ENCODE measurements at regions not wholly inside any gene's neighbourhood (a gene's known extent, or its start where the extent isn't known, plus 50 kb on each side); places are given as distances from the start of the nearest gene placed in this dataset.
"Not testable (repeated sequence)": the region's sequence is repeated elsewhere in the genome, so short reads cannot be mapped to it uniquely, and the experiment has no call there.

DNA sequence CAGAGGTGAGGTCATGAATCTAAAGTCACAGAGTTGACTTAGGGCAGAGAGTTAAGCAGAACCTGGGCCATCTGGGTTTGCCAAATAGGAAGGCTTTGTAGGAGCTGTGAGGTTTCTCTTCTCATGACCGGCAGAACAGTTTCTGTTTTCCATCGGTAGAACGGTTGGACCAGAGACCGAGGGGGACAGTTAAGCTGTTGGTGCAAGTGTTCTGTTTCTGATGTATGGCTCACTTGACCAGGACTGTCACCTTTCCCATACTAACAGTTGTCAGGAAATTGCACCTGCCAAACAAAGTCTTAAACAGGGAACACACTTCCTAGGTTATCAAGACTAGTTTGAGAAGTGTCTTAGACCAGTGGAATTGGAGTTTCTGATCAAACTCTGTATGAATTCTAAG, 158.3 kb downstream of the PDCD6IP start:
- no peak for DNase-seq (ENCODE audit: low spot score)

DNA sequence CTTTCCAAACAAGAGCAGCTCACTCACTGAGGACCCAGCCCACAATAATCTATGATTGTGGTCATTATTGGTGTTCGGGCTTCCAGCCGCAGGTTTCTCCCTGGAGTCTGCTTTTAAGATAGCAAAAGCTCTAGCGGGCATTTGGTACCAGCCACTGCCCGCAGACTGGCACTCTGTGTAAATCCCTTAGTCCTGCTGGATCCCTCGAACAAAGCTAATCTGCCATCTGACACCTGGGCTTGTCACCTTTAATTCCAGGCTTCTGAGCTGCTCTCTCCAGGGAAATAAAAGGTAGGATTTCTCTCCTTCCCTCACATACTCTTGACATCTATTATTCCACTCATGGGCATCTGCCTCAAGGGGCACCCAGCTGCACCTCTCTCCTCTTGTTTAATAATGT, 158.7 kb downstream of the PDCD6IP start:
- no peak for DNase-seq (ENCODE audit: low spot score)

DNA sequence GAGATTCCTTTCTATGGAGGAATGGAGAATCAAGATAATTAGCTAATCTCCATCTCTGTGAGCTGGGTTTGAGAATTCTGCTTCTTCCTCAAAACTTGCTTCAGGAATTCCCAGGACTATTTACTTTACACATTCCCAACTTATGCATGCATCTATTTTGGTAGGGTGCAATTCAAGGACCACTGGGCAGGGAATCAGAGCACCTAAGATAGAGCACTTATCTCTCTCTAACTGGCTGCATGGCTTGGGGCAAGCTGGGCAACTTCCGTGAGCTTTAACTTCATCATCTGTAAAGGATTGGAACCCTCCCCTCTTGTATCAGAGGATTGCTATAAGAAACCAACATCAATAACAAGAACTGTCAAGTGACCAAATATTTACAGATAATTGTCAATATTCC, 160.2 kb downstream of the PDCD6IP start:
- DNase-seq (ENCODE audit: low spot score), result no peak

- no peak for DNase-seq (ENCODE audit: low spot score)
These were observed 164.0 kb downstream of the PDCD6IP start for GRCh38 chr3:33962396-33962795.

DNA sequence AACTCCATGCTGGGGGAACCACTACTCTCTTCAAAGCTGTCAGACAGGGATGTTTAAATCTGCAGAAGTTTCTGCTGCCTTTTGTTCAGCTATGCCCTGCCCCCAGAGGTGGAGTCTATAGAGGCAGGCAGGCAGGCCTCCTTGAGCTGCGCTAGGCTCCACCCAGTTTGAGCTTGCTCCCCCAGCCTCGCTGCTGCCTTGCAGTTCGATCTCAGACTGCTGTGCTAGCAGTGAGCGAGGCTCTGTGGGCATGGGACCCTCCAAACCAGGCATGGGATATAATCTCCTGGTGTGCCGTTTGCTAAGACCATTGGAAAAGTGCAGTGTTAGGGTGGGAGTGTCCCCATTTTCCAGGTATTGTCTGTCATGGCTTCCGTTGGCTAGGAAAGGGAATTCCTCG, 171.8 kb downstream of the PDCD6IP start:
- not testable (repeated sequence) for DNase-seq (ENCODE audit: low spot score)

- DNase-seq (ENCODE audit: low spot score), result no peak
These were observed 172.6 kb downstream of the PDCD6IP start for GRCh38 chr3:33971055-33971454.

GRCh38 chr3:33975463-33975862, 177.0 kb downstream of the PDCD6IP start:
- no peak for DNase-seq (ENCODE audit: low spot score)

- no peak for DNase-seq (ENCODE audit: low spot score)
These were observed 178.8 kb downstream of the PDCD6IP start for GRCh38 chr3:33977227-33977626.

- DNase-seq (ENCODE audit: low spot score), result peak; percentile 61
These were observed 181.8 kb downstream of the PDCD6IP start for GRCh38 chr3:33980252-33980651.

- DNase-seq (ENCODE audit: low spot score), result no peak
These were observed 183.9 kb downstream of the PDCD6IP start for GRCh38 chr3:33982269-33982798.

DNA sequence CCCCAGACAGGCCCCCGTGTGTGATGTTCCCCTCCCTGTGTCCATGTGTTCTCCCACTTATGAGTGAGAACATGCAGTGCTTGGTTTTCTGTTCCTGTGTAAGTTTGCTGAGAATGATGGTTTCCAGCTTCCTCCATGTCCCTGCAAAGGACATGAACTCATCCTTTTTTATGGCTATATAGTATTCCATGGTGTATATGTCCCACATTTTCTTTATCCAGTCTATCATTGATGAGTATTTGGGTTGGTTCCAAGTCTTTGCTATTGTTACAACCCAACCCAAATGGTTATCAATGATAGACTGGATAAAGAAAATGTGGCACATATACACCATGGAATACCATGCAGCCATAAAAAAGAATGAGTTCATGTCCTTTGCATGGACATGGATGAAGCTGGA, 184.5 kb downstream of the PDCD6IP start:
- DNase-seq (ENCODE audit: low spot score), result not testable (repeated sequence)

DNA sequence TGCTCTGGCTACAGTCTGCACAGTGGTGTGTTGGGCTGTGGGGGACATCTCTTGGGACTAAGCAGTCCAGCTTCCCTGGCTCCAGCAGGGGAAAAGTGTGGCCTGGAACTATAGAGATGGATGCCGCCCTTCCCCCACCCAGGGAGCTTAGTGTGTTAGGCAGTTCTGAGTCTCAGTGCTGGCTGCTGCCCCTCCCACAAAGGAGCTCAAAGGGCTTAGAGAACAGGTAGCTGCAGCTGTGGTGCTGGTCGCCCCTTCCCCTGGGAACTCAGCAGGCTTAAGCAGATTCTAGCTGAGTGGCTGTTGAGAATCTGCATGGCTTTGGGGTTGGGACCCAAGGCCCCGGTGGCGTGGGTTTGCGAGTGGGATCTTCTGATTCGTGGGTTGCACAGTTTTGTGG, 190.8 kb downstream of the PDCD6IP start:
- no peak for DNase-seq (ENCODE audit: low spot score)

DNA sequence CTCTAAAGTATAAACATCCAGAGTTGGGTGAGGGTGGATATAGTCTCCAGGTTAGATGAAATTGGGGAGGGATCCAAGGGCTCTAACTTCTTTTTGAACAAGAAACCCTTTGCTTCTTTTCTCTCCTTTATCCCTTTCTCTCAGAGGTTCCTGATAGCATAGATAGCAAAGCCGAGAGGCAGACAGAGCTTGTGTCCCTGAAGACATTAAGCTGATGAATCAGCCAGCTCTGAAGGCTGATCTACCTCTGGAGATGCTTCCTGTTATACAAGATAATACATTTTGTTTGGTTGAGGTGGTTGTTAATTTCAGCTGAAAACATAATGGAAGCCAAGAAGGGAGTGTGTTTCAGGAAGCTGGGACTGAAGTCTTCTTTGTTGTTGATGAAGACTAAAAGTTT, 193.2 kb downstream of the PDCD6IP start:
- no peak for DNase-seq (ENCODE audit: low spot score)

DNA sequence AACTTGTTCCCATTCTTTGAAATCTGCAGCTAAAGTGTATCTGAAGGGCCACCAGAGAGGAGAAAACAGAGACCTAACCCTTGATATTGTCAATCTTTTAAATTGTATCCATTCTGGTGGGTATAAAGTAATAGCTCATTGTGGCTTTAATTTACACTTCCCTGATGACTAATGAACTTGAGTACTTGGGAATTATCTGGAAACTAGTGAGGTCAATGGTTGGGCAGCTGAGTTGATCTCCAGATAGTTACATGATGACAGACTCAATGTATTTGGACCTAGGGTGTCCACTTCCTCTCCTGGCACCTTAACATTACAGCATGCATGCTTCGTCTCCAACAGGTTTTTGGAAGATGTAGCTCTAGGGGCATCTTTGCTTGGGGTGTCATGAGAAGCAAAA, 195.2 kb downstream of the PDCD6IP start:
- no peak for DNase-seq (ENCODE audit: low spot score)

GRCh38 chr3:33994568-33994967, 196.1 kb downstream of the PDCD6IP start:
- no peak for DNase-seq (ENCODE audit: low spot score)

DNA sequence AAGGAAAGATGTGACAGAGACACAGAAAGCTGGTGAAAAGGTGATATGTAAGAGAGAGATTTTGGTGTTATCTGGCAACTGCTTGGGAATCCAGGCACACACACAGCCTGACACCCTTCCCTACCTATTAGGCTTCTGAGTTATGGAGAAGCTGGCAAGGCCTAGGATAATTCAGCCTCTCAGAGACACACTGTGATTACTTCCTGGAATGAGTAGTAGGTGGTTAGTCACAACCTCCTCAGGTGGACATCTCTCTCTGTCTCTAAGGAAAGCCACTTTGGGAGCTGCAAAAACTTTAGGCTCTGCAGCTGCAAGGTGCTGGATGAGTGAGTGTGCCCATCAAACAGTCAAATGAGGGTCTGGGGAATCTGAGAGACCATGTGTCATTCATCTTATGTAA, 201.9 kb downstream of the PDCD6IP start:
- DNase-seq (ENCODE audit: low spot score), result no peak

DNA sequence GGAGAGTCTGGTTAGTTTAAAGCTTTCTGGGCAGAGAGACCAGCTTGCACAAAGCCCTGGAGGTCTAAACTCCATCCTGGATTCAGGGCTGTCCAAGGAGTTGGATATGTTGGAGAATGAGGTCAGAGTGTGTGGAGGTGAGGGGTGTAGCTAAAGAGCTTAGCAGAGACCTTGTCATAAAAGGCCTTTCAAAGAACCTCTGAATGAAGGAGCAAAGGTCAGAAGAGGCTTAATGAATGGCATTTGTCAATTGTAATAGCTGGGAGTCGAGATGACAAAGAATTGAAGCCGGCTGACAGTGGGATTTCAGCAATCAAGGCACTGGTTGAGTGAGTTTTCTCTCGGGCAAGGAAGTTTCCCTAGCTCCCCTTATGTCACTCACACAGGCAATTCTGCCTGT, 202.6 kb downstream of the PDCD6IP start:
- no peak for DNase-seq (ENCODE audit: low spot score)

GRCh38 chr3:34001990-34002389, 203.6 kb downstream of the PDCD6IP start:
- DNase-seq (ENCODE audit: low spot score), result no peak

DNA sequence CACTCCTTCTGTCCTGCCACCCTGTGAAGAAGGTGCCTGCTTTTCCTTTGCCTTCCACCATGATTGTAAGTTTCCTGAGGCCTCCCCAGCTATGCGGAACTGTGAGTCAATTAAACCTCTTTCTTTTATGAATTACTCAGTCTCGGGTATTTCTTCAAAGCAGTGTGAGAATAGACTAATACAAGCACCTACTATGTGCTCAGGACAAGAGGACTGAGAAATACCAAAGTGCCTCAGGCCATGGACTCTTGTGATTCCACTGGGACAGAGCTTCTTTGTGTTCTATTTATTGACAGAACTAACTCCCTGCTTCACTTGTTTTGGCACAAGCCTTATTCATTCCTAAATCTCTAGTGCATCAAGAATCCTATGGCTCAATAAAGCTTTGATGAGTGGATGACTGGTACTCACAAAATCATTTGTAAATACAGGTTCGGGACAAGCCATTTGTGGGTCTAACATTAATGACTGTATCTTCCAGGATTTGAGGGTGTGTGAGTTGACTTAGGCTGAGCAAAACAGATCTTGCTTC, 204.2 kb downstream of the PDCD6IP start:
- DNase-seq (ENCODE audit: low spot score), result no peak

DNA sequence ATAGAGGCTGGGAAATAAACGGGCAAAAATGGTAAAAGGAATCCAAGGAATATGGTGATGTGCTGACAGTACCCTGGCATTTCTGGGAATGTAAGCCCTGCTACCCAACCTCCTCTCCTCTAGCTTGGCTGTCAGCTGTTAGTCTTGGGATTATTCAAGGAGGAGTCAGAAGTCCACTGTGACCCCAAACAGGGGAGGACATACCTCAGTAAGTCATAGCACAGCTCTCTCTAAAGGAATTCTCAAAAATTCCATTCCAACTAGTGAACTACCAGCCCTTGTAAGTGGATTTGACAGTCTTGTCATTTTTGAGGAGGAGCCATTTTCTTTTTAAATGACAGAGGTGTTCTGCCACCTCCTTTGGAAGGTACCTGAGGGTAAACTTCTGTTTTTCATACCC, 207.5 kb downstream of the PDCD6IP start:
- no peak for DNase-seq (ENCODE audit: low spot score)

- DNase-seq (ENCODE audit: low spot score), result peak; percentile 53
These were observed 209.8 kb downstream of the PDCD6IP start for GRCh38 chr3:34008191-34008590.

DNA sequence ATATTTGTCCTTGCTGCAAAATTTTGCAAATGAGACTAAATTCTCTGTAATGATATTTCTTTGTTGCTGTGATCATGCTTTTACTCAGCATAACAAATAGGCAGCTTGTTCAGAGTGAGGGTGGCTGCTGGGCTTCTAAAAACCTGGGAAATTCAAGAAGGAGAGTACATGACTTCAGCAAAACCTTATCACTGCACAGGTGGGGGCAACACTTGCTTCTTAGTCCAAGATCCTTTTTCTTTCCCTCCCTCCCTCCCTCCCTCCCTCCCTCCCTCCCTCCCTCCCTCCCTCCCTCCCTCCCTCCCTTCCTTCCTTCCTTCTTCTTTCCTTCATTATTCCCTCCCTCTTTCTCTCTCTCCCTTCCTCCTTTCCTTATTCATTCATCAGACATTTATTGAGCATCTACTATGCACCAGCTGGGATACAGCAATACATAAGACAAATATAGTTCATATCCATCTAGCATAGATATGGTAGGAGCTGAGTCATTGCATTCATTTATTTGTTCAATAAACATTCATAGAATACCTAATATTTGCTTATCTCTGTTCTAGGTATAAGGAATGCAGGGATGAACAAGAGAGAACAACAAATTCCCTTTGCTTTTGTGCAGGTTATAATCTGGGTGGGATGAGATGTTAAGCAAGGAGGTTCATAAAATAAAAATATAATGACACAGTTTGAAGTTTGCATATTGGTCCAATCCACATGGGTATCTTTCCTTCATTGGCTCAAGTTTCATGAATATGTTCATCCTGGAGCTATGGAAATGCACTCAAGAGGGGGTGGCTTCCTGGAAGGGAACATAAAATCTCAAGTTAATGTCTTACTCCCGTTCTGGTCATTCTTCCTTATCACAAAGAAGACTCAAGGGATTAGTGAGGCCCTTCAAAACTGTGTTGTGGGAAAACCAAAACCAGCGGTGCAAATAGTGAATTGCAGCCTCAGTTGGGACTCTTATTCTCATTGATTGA, 210.7 kb downstream of the PDCD6IP start:
- DNase-seq (ENCODE audit: low spot score), result no peak
